ENCODE measurements at regions not wholly inside any gene's neighbourhood (a gene's known extent, or its start where the extent isn't known, plus 50 kb on each side); places are given as distances from the start of the nearest gene placed in this dataset.

GRCh38 chr13:109877809-109878208 is 91.4 kb upstream of the IRS2 start:
- TF ChIP-seq POLR2AphosphoS5 (IDR thresholded peaks at IDR 0.05) (no peak), CTCF (IDR thresholded peaks at IDR 0.05) (no peak), POLR2A (IDR thresholded peaks at IDR 0.05) (no peak)
